HepG2 (cell line): ENCODE measurements at regions not wholly inside any gene's neighbourhood (a gene's known extent, or its start where the extent isn't known, plus 50 kb on each side); places are given as distances from the start of the nearest gene placed in this dataset.

Experiments
- DRAP1 ChIP-seq: IDR thresholded peaks from 2 replicates; pipeline ENCODE4 v1.6.1; 2016; ENCODE audit warnings: missing genetic modification reagents, missing compliant biosample characterization
- FOSL2 ChIP-seq: sonication (generic); formaldehyde crosslinking; IDR thresholded peaks from 2 replicates; pipeline ENCODE4 v1.4.0; 2020; ENCODE audit warnings: missing genetic modification reagents
- MBD4 ChIP-seq: IDR thresholded peaks from 2 replicates; pipeline ENCODE4 v1.6.1; 2012; ENCODE audit warnings: low read length, inconsistent platforms, borderline replicate concordance
- SATB2 ChIP-seq: sonication (generic); formaldehyde crosslinking; IDR thresholded peaks from 2 replicates; pipeline ENCODE4 v1.5.0; 2020; ENCODE audit warnings: missing genetic modification reagents
- ZNF496 ChIP-seq: sonication (generic); formaldehyde crosslinking; IDR thresholded peaks from 2 replicates; pipeline ENCODE4 v1.8.1; 2023; ENCODE audit warnings: mild to moderate bottlenecking, moderate library complexity, missing genetic modification reagents; ENCODE audit not compliant: insufficient replicate concordance
- ZNF546 ChIP-seq: sonication (generic); formaldehyde crosslinking; conservative IDR thresholded peaks from 2 replicates; pipeline ENCODE4 v1.8.1; 2023; ENCODE audit warnings: mild to moderate bottlenecking, missing genetic modification reagents
- TF ChIP-seq, protein P1 (sequence below): sonication (generic); formaldehyde crosslinking; IDR thresholded peaks from 2 replicates; pipeline ENCODE4 v1.4.0; 2020; ENCODE audit warnings: missing genetic modification reagents
- TF ChIP-seq, protein P2 (sequence below): sonication (generic); formaldehyde crosslinking; IDR thresholded peaks from 2 replicates; pipeline ENCODE4 v1.5.0; 2020; ENCODE audit warnings: mild to moderate bottlenecking, missing genetic modification reagents
- TF ChIP-seq, protein P3 (sequence below): sonication (generic); formaldehyde crosslinking; IDR thresholded peaks from 2 replicates; pipeline ENCODE4 v1.4.0; 2020; ENCODE audit warnings: low read depth, mild to moderate bottlenecking, missing genetic modification reagents

GRCh38 chr21:25427828-25428227, 179.5 kb downstream of the MRPL39 start (continued):
- TF ChIP-seq MBD4 (no peak), ZNF546 (CRISPR knock-in tag) (no peak), DRAP1 (CRISPR knock-in tag) (no peak), SATB2 (CRISPR knock-in tag) (no peak), ZNF496 (CRISPR knock-in tag) (no peak), FOSL2 (CRISPR knock-in tag) (no peak)
- TF ChIP-seq, protein P1, sequence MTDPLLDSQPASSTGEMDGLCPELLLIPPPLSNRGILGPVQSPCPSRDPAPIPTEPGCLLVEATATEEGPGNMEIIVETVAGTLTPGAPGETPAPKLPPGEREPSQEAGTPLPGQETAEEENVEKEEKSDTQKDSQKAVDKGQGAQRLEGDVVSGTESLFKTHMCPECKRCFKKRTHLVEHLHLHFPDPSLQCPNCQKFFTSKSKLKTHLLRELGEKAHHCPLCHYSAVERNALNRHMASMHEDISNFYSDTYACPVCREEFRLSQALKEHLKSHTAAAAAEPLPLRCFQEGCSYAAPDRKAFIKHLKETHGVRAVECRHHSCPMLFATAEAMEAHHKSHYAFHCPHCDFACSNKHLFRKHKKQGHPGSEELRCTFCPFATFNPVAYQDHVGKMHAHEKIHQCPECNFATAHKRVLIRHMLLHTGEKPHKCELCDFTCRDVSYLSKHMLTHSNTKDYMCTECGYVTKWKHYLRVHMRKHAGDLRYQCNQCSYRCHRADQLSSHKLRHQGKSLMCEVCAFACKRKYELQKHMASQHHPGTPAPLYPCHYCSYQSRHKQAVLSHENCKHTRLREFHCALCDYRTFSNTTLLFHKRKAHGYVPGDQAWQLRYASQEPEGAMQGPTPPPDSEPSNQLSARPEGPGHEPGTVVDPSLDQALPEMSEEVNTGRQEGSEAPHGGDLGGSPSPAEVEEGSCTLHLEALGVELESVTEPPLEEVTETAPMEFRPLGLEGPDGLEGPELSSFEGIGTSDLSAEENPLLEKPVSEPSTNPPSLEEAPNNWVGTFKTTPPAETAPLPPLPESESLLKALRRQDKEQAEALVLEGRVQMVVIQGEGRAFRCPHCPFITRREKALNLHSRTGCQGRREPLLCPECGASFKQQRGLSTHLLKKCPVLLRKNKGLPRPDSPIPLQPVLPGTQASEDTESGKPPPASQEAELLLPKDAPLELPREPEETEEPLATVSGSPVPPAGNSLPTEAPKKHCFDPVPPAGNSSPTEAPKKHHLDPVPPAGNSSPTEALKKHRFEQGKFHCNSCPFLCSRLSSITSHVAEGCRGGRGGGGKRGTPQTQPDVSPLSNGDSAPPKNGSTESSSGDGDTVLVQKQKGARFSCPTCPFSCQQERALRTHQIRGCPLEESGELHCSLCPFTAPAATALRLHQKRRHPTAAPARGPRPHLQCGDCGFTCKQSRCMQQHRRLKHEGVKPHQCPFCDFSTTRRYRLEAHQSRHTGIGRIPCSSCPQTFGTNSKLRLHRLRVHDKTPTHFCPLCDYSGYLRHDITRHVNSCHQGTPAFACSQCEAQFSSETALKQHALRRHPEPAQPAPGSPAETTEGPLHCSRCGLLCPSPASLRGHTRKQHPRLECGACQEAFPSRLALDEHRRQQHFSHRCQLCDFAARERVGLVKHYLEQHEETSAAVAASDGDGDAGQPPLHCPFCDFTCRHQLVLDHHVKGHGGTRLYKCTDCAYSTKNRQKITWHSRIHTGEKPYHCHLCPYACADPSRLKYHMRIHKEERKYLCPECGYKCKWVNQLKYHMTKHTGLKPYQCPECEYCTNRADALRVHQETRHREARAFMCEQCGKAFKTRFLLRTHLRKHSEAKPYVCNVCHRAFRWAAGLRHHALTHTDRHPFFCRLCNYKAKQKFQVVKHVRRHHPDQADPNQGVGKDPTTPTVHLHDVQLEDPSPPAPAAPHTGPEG (CRISPR knock-in tag), result no peak
- TF ChIP-seq, protein P2, sequence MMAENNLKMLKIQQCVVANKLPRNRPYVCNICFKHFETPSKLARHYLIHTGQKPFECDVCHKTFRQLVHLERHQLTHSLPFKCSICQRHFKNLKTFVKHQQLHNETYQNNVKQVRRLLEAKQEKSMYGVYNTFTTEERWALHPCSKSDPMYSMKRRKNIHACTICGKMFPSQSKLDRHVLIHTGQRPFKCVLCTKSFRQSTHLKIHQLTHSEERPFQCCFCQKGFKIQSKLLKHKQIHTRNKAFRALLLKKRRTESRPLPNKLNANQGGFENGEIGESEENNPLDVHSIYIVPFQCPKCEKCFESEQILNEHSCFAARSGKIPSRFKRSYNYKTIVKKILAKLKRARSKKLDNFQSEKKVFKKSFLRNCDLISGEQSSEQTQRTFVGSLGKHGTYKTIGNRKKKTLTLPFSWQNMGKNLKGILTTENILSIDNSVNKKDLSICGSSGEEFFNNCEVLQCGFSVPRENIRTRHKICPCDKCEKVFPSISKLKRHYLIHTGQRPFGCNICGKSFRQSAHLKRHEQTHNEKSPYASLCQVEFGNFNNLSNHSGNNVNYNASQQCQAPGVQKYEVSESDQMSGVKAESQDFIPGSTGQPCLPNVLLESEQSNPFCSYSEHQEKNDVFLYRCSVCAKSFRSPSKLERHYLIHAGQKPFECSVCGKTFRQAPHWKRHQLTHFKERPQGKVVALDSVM (CRISPR knock-in tag), result no peak
- TF ChIP-seq, protein P3, sequence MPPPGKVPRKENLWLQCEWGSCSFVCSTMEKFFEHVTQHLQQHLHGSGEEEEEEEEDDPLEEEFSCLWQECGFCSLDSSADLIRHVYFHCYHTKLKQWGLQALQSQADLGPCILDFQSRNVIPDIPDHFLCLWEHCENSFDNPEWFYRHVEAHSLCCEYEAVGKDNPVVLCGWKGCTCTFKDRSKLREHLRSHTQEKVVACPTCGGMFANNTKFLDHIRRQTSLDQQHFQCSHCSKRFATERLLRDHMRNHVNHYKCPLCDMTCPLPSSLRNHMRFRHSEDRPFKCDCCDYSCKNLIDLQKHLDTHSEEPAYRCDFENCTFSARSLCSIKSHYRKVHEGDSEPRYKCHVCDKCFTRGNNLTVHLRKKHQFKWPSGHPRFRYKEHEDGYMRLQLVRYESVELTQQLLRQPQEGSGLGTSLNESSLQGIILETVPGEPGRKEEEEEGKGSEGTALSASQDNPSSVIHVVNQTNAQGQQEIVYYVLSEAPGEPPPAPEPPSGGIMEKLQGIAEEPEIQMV (CRISPR knock-in tag), result no peak
